HFFc6 (cell line): ENCODE measurements at regions not wholly inside any gene's neighbourhood (a gene's known extent, or its start where the extent isn't known, plus 50 kb on each side); places are given as distances from the start of the nearest gene placed in this dataset.

Experiments used
- DNase-seq: peaks from one replicate; pipeline ENCODE4 v3.0.0-alpha.2; 2018
- H3K27ac Mint-ChIP-seq: 2 replicates; pipeline ENCODE4 v1.8.0; 2020; ENCODE audit warnings: mild to moderate bottlenecking, mixed read lengths
- H3K27me3 Mint-ChIP-seq: 2 replicates; pipeline ENCODE4 v1.8.0; 2021; ENCODE audit warnings: mild to moderate bottlenecking, moderate library complexity, mixed read lengths; ENCODE audit not compliant: insufficient read depth
- H3K36me3 Mint-ChIP-seq: 2 replicates; pipeline ENCODE4 v1.8.0; 2021; ENCODE audit warnings: low read depth, mixed read lengths
- H3K4me1 Mint-ChIP-seq: 2 replicates; pipeline ENCODE4 v1.8.0; 2020; ENCODE audit warnings: low read depth, mixed read lengths
- H3K4me3 Mint-ChIP-seq: 2 replicates; pipeline ENCODE4 v1.8.0; 2020; ENCODE audit warnings: mild to moderate bottlenecking, moderate library complexity, mixed read lengths
- H3K9me3 Mint-ChIP-seq: 2 replicates; pipeline ENCODE4 v1.8.0; 2020; ENCODE audit warnings: mild to moderate bottlenecking, mixed read lengths
- CTCF ChIP-seq: fragments of 200-600 bp; sonication (generic); IDR thresholded peaks from 2 replicates; pipeline ENCODE4 v1.5.0; 2021; ENCODE audit warnings: antibody characterized with exemption, mild to moderate bottlenecking

GRCh38 chr11:28537822-28538221 is 429.6 kb downstream of the METTL15 start:
- TF ChIP-seq CTCF, result no peak
- H3K36me3 Mint-ChIP-seq, result peaks cover 6% of the 10 kb centered on the region; the same call in 1 of the 2 replicates
- H3K4me3 Mint-ChIP-seq, result no peak overlapping the region
- H3K4me1 Mint-ChIP-seq, result peaks cover 40% of the 10 kb centered on the region
- H3K27ac Mint-ChIP-seq, result peak overlapping the region; percentile 8; the same call in 1 of the 2 replicates
- H3K9me3 Mint-ChIP-seq, result no peaks in the 10 kb centered on the region
- H3K27me3 Mint-ChIP-seq, result no peaks in the 10 kb centered on the region
- DNase-seq, result peak; percentile 27

GRCh38 chr11:28536504-28537267 is 428.5 kb downstream of the METTL15 start:
- no peak overlapping the region for H3K27ac Mint-ChIP-seq
- H3K27me3 Mint-ChIP-seq, result no peaks in the 10 kb centered on the region
- no peak overlapping the region for H3K4me3 Mint-ChIP-seq
- no peak for TF ChIP-seq CTCF
- no peaks in the 10 kb centered on the region for H3K9me3 Mint-ChIP-seq
- DNase-seq, result no peak
- H3K4me1 Mint-ChIP-seq, result peaks cover 35% of the 10 kb centered on the region
- peaks cover 9% of the 10 kb centered on the region for H3K36me3 Mint-ChIP-seq

- no peak for DNase-seq
- Mint-ChIP-seq H3K36me3 (peaks cover 9% of the 10 kb centered on the region), H3K9me3 (no peaks in the 10 kb centered on the region), H3K4me3 (no peak overlapping the region), H3K4me1 (peaks cover 34% of the 10 kb centered on the region), H3K27me3 (no peaks in the 10 kb centered on the region), H3K27ac (no peak overlapping the region)
- no peak for TF ChIP-seq CTCF
These were observed 427.5 kb downstream of the METTL15 start for GRCh38 chr11:28535677-28536076.

GRCh38 chr11:28529540-28530410 is 421.6 kb downstream of the METTL15 start:
- no peaks in the 10 kb centered on the region for H3K27me3 Mint-ChIP-seq
- TF ChIP-seq CTCF, result peak; percentile 88
- peak overlapping the region; percentile 79 for H3K27ac Mint-ChIP-seq

GRCh38 chr11:28529046-28529445 is 420.9 kb downstream of the METTL15 start:
- Mint-ChIP-seq H3K9me3 (peaks cover 32% of the 10 kb centered on the region), H3K36me3 (peaks cover 41% of the 10 kb centered on the region), H3K4me3 (no peak overlapping the region), H3K27me3 (no peaks in the 10 kb centered on the region), H3K4me1 (peaks cover 40% of the 10 kb centered on the region), H3K27ac (peak overlapping the region; percentile 8; the same call in 1 of the 2 replicates)
- DNase-seq, result no peak
- TF ChIP-seq CTCF, result no peak

More at GRCh38 chr11:28529540-28530410, 421.6 kb downstream of the METTL15 start:
- Mint-ChIP-seq H3K36me3 (peaks cover 34% of the 10 kb centered on the region), H3K9me3 (peaks cover 25% of the 10 kb centered on the region), H3K4me3 (no peak overlapping the region; the same call in 1 of the 2 replicates), H3K4me1 (peaks cover 33% of the 10 kb centered on the region)
- peak; percentile 63 for DNase-seq
